HCT116 (cell line): ENCODE measurements at regions not wholly inside any gene's neighbourhood (a gene's known extent, or its start where the extent isn't known, plus 50 kb on each side); places are given as distances from the start of the nearest gene placed in this dataset.

Experiments used
- EZH2 ChIP-seq: fragments of 200-600 bp; sonication (generic); IDR thresholded peaks from 2 replicates; pipeline ENCODE4 v1.6.1; 2017; ENCODE audit warnings: antibody characterized with exemption, mixed run types
- EZH2phosphoT487 ChIP-seq: fragments of 200-600 bp; IDR thresholded peaks from 2 replicates; pipeline ENCODE4 v1.6.1; 2018; ENCODE audit warnings: antibody characterized with exemption, borderline replicate concordance
- FOSL1 ChIP-seq: IDR thresholded peaks from 2 replicates; pipeline ENCODE4 v1.6.1; 2012; ENCODE audit warnings: low read depth
- JUND ChIP-seq: IDR thresholded peaks from 2 replicates; pipeline ENCODE4 v1.6.1; 2012
- POLR2A ChIP-seq: IDR thresholded peaks from 2 replicates; pipeline ENCODE4 v1.7.0; 2011; ENCODE audit warnings: borderline replicate concordance; ENCODE audit not compliant: insufficient read depth, insufficient read length; ENCODE audit errors: extremely low read depth
- RAD21 ChIP-seq: IDR thresholded peaks from 2 replicates; pipeline ENCODE4 v1.6.1; 2012; ENCODE audit warnings: low read depth, mild to moderate bottlenecking
- ZNF274 ChIP-seq: fragments of 200-500 bp; sonication (Bioruptor generic); IDR thresholded peaks from 2 replicates; pipeline ENCODE4 v1.6.1; 2014; ENCODE audit warnings: mild to moderate bottlenecking, low read depth, low read length, inconsistent platforms
- TF ChIP-seq, protein P1 (sequence below), 3 experiments: fragments of 200-600 bp in 1 of 3; sonication (generic) in 1 of 3; IDR thresholded peaks in 2 of 3; conservative IDR thresholded peaks in 1 of 3; 2 replicates each; pipeline ENCODE4 v1.5.1; 2012 to 2017; ENCODE audit warnings: low read depth in 2 of 3, low read length in 2 of 3, antibody characterized with exemption in 1 of 3, borderline replicate concordance in 1 of 3, control low read depth in 1 of 3, mild to moderate bottlenecking in 1 of 3, mixed read lengths in 1 of 3, mixed run types in 1 of 3, moderate library complexity in 1 of 3; ENCODE audit not compliant: insufficient read depth in 1 of 3
- TF ChIP-seq, protein P2 (sequence below): IDR thresholded peaks from 2 replicates; pipeline ENCODE4 v1.6.1; 2012; ENCODE audit warnings: low read depth
- TF ChIP-seq, protein P3 (sequence below): IDR thresholded peaks from 2 replicates; pipeline ENCODE4 v1.6.1; 2012

DNA sequence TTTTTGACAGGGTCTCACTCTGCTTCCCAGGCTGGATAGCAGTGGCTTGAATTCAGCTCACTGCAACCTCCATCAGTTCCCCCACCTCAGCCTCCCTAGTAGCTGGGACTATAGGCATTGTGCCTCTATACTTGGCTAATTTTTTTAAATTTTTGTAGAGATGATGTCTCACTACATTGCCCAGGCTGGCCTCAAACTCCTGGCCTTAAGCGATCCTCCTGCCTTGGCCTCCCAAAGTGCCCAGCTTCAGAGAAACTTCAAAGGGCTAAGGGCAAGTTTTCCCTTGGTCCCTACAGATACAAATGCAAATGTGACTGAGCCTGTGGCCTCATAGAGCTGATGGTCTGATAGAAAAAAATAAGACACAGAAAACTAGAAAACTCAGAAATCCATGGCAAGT, 52.9 kb upstream of the PRRC2C start:
- TF ChIP-seq JUND, result no peak
- TF ChIP-seq, protein P1, sequence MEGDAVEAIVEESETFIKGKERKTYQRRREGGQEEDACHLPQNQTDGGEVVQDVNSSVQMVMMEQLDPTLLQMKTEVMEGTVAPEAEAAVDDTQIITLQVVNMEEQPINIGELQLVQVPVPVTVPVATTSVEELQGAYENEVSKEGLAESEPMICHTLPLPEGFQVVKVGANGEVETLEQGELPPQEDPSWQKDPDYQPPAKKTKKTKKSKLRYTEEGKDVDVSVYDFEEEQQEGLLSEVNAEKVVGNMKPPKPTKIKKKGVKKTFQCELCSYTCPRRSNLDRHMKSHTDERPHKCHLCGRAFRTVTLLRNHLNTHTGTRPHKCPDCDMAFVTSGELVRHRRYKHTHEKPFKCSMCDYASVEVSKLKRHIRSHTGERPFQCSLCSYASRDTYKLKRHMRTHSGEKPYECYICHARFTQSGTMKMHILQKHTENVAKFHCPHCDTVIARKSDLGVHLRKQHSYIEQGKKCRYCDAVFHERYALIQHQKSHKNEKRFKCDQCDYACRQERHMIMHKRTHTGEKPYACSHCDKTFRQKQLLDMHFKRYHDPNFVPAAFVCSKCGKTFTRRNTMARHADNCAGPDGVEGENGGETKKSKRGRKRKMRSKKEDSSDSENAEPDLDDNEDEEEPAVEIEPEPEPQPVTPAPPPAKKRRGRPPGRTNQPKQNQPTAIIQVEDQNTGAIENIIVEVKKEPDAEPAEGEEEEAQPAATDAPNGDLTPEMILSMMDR (IDR thresholded peaks at IDR 0.05 in 2 of 3, conservative IDR thresholded peaks at IDR 0.05 in 1 of 3; ENCODE audit: borderline replicate concordance in 1 of 3, insufficient read depth in 1 of 3, low read depth in 2 of 3, low read length in 2 of 3), result no peak
- no peak for TF ChIP-seq ZNF274
- TF ChIP-seq EZH2phosphoT487, result no peak
- TF ChIP-seq RAD21, result no peak
- no peak for TF ChIP-seq POLR2A
- TF ChIP-seq, protein P2, sequence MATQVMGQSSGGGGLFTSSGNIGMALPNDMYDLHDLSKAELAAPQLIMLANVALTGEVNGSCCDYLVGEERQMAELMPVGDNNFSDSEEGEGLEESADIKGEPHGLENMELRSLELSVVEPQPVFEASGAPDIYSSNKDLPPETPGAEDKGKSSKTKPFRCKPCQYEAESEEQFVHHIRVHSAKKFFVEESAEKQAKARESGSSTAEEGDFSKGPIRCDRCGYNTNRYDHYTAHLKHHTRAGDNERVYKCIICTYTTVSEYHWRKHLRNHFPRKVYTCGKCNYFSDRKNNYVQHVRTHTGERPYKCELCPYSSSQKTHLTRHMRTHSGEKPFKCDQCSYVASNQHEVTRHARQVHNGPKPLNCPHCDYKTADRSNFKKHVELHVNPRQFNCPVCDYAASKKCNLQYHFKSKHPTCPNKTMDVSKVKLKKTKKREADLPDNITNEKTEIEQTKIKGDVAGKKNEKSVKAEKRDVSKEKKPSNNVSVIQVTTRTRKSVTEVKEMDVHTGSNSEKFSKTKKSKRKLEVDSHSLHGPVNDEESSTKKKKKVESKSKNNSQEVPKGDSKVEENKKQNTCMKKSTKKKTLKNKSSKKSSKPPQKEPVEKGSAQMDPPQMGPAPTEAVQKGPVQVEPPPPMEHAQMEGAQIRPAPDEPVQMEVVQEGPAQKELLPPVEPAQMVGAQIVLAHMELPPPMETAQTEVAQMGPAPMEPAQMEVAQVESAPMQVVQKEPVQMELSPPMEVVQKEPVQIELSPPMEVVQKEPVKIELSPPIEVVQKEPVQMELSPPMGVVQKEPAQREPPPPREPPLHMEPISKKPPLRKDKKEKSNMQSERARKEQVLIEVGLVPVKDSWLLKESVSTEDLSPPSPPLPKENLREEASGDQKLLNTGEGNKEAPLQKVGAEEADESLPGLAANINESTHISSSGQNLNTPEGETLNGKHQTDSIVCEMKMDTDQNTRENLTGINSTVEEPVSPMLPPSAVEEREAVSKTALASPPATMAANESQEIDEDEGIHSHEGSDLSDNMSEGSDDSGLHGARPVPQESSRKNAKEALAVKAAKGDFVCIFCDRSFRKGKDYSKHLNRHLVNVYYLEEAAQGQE, result no peak
- TF ChIP-seq EZH2, result no peak
- TF ChIP-seq, protein P3, sequence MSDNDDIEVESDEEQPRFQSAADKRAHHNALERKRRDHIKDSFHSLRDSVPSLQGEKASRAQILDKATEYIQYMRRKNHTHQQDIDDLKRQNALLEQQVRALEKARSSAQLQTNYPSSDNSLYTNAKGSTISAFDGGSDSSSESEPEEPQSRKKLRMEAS, result no peak
- no peak for TF ChIP-seq FOSL1
